GM10266 (cell line): ENCODE measurements at regions not wholly inside any gene's neighbourhood (a gene's known extent, or its start where the extent isn't known, plus 50 kb on each side); places are given as distances from the start of the nearest gene placed in this dataset.

Source experiments
- DNase-seq: peaks from one replicate; pipeline ENCODE4 v3.0.0; 2012; ENCODE audit errors: extremely low spot score
- CTCF ChIP-seq: IDR thresholded peaks from 2 replicates; pipeline ENCODE4 v1.5.1; 2012; ENCODE audit warnings: mild to moderate bottlenecking, low read depth; ENCODE audit not compliant: control insufficient read depth, insufficient read depth; ENCODE audit errors: missing control alignments

- no peak for DNase-seq
- no peak for TF ChIP-seq CTCF
Observed at GRCh38 chr2:43078781-43079755, 147.3 kb downstream of the ZFP36L2 start.

DNA sequence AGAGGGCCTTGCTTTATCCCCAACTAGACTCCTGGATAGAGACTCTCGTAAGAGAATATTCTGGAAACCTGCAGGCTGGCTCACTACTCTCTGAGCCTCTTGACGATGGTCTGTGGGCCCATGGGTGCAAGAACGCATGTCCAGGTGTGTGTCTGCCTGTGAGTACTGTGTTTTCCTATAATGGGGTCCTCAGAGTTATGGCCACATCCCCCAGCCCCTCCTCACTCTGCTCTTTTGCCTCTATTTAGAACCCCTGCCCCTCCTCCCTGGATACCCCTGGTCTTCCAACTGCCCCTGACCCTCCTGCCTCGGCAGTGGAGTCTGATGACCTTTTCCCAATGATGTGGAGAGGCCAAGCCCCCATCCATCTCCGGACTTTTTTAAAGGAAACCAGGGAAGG is 148.1 kb downstream of the ZFP36L2 start:
- DNase-seq = no peak
- no peak for TF ChIP-seq CTCF

DNA sequence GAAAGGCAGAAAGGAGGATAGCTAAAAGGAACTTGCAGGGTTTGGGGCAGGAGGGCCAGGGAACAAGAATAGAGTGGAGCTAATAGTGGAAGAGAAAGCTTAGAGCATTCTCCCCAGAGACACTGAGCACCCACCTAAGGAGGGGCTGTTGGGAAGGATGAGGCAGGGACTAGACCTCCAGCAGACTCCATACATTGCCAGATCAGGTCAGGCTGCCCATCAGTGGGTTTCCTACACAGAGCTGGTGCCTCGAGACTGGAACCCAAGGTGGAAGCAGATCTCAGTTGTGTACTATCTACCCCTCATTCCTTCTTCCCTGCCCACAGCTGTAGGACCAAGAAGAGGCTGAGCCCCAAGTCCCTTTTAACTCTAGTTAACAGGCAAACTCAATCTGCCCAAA is 148.5 kb downstream of the ZFP36L2 start:
- no peak for DNase-seq
- TF ChIP-seq CTCF = no peak

- DNase-seq = no peak
- no peak for TF ChIP-seq CTCF
Observed at GRCh38 chr2:43076676-43077075, 149.7 kb downstream of the ZFP36L2 start.

GRCh38 chr2:43075811-43076585 is 150.4 kb downstream of the ZFP36L2 start:
- no peak for DNase-seq

DNA sequence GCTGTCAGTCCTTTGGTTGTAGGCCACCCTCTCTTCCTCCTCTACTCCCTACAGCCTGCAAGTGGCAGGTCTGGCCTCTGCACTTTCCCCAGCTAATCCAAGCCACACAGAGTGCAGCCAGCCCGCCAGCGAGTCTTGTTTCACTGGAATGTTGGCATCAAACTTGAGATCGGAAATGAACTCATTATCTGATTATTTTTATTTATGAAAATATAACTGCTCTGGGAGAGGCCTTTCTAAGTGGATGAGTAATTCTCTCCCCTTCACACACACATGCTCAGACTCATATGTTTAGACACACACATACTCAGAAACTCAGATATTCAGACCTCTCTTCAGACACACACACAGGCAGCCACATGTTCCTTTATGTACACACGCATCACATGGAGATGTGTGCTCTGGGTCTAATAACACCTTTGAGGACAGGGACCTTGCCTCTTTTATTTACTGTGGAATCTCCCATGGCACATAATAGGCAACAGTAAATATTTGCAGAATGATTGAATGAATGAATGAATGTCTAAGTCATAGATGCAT is 151.3 kb downstream of the ZFP36L2 start:
- no peak for DNase-seq

More at GRCh38 chr2:43075811-43076585, 150.4 kb downstream of the ZFP36L2 start:
- TF ChIP-seq CTCF = no peak

More for the DNA sequence above, 151.3 kb downstream of the ZFP36L2 start:
- TF ChIP-seq CTCF = no peak
